Endometrium (tissue), 2 donors: ENCODE measurements at regions not wholly inside any gene's neighbourhood (a gene's known extent, or its start where the extent isn't known, plus 50 kb on each side); places are given as distances from the start of the nearest gene placed in this dataset.

Experiments
- FAIRE-seq: peaks from 2 replicates; lab custom pipeline; 2012; peaks lifted over from hg19 to GRCh38; lab: Jason Lieb, UNC
- donor health status: control.
- donor health status: control.

GRCh38 chr5:27396998-27397397 is 358.6 kb upstream of the CDH9 start:
- no peak for FAIRE-seq

- no peak for FAIRE-seq
Observed at GRCh38 chr5:27392716-27393115, 354.3 kb upstream of the CDH9 start.

- no peak for FAIRE-seq
Observed at GRCh38 chr5:27389696-27390095, 351.3 kb upstream of the CDH9 start.

DNA sequence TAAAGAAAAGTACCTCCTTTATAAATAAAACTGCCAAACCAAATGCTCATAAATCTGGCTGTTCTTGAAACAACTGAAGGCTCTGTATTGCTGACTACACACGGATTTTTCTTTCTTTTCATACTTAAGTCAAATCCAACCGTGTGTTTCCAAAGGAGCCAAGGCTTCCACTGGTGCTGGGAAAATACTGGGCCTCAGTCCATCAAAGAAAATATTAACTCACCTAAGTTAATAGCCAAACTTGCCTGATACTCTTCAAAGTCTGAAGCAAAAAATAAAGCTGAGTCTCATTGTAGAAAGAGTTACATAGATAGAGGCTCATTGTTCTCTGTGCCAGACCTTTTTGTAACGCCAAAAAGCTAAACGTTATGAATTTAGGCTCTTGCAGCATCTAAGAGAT is 350.4 kb upstream of the CDH9 start:
- no peak for FAIRE-seq

DNA sequence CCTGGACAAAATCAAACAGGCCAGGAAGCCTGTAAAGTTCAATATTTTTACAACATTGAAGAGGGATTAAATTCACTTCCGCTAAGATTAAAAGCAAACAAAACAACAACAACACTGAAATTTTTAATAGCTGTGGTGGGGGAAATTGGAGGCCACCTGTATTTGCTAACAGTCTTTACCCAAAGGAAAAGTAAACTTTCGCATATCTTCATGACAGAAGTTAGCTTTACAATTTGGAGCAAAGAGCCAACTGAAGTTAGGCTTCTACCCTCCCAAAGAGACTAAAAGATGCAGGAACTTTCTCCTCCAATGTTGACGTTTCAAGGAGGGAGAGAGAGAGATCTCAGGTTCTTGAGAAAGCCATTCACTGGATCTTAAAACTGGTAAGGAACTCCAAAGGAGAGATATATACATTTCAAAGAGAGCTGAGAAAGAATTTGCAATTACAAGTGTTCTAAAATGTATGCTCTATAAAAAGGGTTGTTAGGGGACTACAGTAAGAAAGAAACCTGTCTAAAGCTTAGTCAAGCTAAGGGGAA is 349.2 kb upstream of the CDH9 start:
- peak; percentile 48 for FAIRE-seq

DNA sequence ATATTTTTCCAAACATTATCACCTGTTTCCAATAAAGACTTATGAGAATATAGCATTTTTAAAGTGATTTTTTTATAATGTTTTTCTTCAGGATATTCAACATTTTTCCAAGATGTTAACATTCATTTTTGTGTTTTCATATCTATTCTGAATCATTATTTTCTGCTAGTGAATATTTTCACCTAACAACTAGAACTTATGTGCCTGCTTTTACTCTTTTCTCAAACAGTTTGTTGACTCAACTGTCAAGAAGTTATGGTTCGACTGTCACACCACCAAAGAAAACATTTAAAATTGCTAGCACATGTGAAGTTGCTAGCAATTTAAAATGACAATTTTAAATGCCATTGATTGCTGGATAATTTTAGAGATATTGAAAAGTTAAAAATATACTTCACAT is 343.3 kb upstream of the CDH9 start:
- no peak for FAIRE-seq

GRCh38 chr5:27377626-27378025 is 339.2 kb upstream of the CDH9 start:
- FAIRE-seq: no peak

- FAIRE-seq: no peak
Observed at GRCh38 chr5:27353970-27354369, 315.6 kb upstream of the CDH9 start.

- FAIRE-seq: no peak
Observed at GRCh38 chr5:27353540-27353939, 315.2 kb upstream of the CDH9 start.

GRCh38 chr5:27341342-27341741 is 303.0 kb upstream of the CDH9 start:
- FAIRE-seq: no peak

- no peak for FAIRE-seq
Observed at GRCh38 chr5:27336817-27337216, 298.4 kb upstream of the CDH9 start.

GRCh38 chr5:27328480-27328879 is 290.1 kb upstream of the CDH9 start:
- FAIRE-seq: no peak

GRCh38 chr5:27325513-27325912 is 287.1 kb upstream of the CDH9 start:
- no peak for FAIRE-seq

DNA sequence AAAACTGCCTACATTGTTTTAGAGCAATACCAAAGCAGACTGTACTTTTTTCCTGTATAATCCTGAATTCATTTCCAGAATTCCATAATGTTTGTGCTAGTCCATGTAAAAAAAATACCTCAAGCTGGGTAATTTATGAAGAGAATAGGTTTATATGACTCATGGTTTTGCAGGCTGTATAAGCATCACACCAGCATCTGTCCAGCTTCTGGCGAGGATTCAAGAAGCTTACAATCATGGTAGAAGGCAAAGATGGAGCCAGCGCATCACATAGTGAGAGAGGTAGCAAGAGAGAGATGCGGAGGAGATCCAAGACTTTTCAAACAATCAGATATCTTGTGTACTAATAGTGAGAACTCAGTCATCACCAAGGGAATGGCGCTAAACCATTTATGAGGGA is 280.3 kb upstream of the CDH9 start:
- FAIRE-seq: no peak

DNA sequence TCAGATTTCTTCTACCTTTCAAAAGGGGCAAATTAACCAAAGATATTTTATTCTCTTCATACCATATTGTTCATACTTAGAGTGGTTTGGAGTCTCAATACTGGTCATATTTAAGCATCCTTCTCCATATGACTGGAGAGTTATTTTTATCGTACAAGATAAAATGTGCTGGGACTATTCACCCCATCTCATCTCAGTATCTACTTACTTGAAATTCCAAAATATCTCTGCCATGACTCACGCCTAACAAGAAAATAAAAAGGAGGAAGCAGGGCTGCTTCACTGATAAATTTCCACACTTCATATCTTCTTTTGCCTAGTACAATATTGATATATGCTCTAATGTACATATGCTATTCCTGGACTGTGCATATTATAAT is 277.9 kb upstream of the CDH9 start:
- no peak for FAIRE-seq

GRCh38 chr5:27315363-27316270 is 277.2 kb upstream of the CDH9 start:
- no peak for FAIRE-seq

DNA sequence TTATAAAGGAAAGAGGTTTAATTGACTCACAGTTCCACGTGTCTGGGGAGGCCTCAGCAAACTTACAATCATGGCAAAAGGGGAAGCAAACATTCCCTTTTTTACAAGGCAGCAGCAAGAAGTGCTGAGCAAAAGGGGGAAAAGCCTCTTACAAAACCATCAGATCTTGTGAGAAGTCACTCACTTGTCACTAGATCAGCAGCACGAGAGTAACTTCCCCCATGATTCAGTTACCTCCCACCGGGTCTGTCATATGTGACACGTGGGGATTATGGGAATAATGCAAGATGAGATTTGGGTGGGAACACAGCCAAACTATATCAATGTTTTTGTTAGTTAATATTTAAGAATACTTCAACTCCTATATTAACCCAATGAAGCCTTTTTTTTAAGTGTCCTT is 275.2 kb upstream of the CDH9 start:
- no peak for FAIRE-seq

DNA sequence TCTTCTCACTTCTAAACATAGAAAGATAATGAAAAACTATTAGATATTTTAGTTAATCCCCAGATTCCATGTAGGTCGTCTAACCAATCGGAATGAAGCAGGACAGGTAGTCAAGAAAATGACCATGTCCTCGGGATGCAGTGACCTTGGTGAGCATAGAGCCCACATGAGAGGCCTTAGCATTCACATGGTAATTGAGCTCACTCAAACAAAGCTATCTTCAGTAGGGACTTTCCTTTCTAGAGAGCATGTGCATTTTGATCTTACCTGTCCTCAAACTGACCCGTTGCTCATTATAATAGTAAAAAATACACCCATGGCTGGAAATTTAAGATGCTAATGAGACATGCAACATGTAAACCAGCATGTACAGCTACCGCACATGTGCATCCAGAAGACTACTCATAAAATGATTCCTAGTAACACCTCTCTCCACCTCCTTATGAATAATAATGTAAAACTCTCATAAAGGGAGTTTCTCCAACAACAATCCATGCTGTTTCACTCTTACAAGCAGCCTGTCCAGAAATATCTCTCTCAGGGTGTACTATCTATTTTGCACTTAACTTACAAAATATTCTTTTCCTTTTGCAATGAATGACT is 274.0 kb upstream of the CDH9 start:
- FAIRE-seq: no peak

DNA sequence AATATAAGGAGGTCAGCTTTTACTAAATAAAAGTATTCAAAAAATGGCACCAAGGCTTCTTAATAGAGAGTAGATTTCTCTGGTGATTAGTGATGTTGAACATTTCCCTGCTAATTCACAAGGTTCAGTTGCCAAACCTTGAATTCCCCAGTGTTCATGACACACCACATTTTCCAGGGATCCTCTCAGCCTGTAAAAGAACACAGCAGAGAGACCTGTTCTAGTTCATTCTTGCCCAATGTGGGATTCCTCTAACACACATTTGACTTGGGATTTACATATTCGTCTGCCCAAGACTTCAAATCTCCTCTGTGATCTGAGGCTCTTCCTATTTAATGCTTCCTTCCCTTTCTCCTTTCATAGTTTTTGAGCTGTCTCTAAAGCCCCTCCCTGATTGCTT is 273.2 kb upstream of the CDH9 start:
- FAIRE-seq: no peak

DNA sequence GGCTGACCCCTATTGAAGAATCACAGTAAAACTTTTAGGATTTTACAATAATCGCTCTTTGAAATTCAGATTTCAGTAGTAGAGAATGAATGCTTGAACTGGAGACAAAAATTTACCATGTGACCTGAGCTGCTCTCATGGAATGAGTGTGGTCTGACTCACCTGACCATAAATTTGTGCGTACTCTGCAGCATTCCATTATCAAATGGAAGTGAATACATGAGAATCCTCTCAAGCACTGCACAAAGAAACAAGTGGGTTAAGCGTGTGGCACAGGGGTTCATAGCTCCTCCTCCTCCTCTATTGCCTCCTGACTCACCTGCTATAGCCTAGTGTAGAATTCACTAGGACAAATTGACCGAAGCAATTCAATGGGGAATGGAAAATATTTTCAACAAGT is 269.8 kb upstream of the CDH9 start:
- no peak for FAIRE-seq

DNA sequence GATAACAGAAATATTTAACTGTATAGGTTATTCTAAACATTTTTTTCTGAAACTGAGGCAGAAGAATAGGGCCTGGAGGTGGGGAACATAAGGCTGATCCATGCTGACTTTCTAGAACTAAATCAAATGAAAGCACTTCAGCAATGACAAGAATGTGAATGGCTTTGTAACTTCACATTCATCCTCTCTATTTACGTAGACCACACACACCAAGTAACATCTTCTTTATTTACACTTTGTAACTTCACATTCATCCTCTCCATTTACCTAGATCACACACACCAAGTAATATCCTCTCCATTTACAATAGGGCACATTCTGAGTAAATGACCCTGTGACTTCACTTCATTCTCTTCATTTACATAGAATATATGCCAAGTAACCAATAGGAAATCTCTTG is 251.8 kb upstream of the CDH9 start:
- no peak for FAIRE-seq

- no peak for FAIRE-seq
Observed at GRCh38 chr5:27276119-27276518, 237.7 kb upstream of the CDH9 start.

GRCh38 chr5:27275345-27275744 is 237.0 kb upstream of the CDH9 start:
- FAIRE-seq: no peak

DNA sequence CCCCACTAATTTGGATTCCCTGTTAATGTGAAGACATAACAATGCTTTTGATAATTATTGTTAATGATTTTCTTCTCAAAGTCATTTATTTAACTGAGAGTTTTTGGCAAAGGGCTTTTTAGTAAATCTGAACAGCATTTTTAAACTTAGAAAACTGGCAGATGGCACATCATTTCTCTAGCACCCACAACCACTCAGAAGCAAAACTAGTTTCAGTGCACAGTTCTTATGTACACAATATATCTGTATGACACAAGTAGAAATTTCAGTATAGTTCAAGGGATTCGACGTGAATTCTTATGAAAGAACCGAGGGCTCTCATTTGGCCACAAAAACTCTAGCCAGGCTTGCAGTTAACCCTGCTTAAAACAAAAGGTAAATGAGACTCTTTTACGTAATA is 231.4 kb upstream of the CDH9 start:
- no peak for FAIRE-seq
